NCI-H1417 (cell line): ENCODE measurements at regions not wholly inside any gene's neighbourhood (a gene's known extent, or its start where the extent isn't known, plus 50 kb on each side); places are given as distances from the start of the nearest gene placed in this dataset.

ENCODE experiments used
- DNase-seq, 3 experiments: peaks; one replicate each; lab custom pipeline; 2025; lab: John Stamatoyannopoulos, UW

DNA sequence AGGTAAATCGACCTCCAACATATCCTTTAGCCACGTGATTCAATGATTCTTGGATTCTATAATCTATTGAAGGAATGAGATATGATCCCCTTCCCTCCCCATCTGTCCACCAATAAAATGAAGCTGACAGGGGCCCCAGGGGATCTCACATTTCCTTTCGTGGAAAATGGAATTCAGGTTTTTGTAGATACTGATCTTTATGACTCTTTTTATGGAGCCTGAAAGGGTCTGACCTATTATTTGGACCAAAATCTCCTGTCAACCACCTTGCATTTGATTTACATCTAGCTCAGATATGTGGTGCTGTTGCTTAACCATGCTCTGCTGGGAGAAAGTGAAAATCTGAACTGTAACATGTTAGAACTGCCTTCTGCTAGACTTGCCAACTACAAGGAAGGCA is 234.0 kb upstream of the CXCL12 start:
- no peak for DNase-seq

DNA sequence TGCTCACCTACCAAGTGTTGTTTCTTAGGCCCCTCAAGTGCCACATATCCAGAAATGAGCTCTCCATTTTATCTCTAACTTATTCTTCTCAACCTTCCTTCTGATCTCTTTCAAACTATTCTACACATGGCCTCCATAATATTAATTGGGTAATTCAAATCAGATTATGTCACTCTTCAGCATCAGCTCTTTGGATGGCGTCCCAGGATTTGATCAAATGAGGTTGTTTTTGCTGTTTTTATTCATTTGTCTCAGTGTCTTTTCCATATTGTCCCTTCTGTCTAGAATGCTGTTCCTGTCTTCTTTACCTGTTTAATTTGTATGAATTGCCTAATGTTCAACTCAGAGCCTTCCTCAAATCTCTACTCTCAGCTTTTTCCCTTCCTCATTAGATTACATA is 234.6 kb upstream of the CXCL12 start:
- no peak for DNase-seq

DNA sequence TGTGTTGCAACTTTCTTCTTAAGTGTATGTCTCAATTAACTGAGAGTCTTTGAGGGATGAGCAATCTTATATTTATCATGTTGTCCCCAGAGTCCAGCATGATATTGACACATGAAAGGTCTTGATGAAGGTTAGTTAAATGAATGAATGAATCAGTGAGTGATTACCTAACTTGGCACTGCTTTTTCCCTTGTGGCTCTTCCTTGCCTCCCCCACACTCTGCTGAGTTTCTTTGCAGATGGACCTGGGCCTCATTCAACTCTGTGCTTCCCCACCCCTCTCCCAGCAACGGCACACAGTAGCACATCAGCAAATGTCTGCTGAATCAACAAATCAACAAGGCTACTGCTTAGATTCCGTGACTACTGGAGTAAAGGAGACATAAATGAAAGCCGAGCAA is 235.1 kb upstream of the CXCL12 start:
- no peak for DNase-seq

DNA sequence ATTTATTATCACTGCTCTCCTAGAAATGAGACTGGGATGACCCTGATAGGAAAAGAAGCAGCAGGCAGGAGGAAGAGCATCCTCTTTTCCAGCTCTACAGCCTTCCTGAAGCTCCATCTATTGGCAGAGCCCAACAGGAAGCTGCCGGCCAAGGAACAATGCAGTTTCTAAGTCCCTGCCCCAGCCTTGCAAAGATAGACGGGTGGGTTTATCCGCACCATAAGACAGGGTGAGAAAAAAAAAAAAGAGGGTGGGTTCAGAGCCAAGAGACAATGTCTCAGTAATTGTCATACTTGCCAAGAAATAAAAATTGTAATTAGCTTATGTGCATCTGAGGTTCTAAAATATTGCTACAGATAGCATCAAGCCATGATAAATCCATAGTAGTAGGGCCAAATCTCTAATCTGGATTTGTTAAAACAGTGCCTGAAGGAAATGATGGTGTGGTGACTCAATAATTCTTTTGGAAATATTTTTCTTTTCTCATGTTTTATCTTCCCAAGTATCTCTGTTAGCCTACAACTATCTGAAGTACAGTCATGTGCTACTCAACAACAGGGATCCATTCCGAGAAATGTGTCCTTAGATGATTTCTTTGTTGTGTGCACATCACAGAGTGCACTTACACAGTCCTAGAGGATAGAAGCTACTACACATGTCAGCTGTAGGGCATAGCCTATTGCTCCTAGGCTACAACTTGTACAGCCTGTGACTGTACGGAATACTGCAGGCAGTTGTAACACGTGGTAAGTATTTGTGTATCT is 242.9 kb upstream of the CXCL12 start:
- DNase-seq, result no peak

GRCh38 chr10:44628921-44629320 is 244.0 kb upstream of the CXCL12 start:
- DNase-seq, result no peak

- no peak for DNase-seq
These were observed 250.3 kb upstream of the CXCL12 start for GRCh38 chr10:44635176-44635575.

DNA sequence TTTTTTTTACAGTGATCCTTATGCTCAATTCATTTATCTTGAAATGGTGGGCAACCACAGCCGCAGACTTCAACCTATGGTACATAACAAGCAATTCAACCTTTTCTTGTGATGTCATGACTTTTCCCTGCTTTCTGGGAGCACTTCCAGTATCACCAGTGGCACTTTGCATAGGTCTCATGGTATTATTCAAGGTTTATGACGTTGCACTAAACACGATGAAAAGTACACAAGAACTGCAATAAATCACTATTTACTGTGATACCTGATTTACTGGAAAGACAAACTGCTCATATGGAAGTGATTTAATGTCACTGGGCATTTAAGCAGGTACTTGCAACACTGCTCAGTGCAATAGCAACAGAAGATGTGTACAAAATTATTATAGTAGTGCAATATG is 251.7 kb upstream of the CXCL12 start:
- DNase-seq, result no peak

DNA sequence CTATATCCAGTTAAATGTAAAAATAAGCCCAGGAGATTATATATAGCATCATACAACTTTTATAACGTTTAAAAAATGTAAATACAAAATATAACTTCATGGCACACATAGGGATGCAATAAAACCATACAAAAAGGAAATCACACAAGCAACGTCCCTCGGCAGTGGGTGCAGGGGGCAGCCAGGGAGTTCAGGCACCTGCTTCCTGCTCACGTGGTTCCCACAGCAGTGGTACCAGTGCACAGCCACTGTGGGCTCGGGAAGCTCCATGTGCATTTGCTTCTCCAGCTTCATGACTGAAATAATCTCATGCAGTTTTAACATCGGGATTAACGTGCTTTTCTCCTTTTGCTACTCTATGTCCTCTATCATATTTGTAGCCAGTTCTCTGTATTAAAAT is 255.5 kb upstream of the CXCL12 start:
- no peak for DNase-seq

GRCh38 chr10:44647473-44647872 is 262.6 kb upstream of the CXCL12 start:
- DNase-seq, result no peak

DNA sequence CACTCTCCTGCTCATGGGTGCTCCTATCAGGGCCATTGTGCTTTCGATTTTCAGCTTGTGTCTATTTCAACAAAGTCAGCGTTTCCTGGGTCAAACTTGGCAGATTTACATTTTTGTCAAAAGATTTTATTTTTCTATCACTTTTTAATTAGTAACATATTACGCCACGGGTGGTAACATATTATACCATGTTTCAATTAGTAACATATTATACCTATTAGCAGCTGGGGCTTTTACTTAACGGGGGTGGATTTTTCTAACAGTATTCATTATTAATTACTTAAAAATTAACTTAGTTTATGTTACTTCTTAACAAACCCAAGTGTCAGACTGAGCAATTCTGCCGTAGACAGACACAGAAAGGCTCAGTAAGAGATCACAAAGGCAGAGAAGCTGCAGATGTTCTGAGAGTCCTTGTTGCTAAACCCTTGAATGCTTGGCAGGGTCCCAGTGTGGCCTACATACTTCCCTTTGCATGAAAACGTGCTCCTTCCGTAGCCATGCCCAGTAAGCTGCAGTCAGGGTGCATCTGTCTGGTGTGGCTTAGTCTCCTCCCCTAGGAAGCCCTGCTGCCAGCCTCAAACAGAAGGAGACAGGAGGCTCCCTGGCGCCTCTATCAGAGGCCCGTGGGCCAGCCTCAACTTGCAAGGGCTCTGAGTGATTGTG is 263.1 kb upstream of the CXCL12 start:
- no peak for DNase-seq

GRCh38 chr10:44650691-44651661 is 260.2 kb upstream of the TMEM72 start:
- DNase-seq, result no peak

GRCh38 chr10:44651834-44652233 is 259.3 kb upstream of the TMEM72 start:
- no peak for DNase-seq

DNA sequence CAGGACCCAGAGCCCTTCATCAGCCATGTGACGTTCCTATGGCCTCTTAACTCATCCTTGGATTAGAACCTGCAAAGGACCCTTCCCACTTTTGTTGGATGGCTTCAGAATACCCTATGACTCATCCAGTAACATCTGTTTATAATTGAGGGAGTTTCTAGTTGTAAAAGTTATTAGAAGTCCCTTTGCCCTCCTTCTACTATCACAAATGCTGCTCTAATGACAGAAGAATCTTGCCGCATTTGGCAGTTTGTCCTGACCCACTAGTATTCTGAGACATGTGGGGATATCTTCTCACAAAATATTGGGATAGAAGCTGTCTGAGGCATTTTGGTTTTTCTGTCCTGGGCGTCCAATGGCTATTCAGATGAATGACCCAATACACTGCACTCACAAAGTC is 251.8 kb upstream of the TMEM72 start:
- DNase-seq, result no peak

GRCh38 chr10:44660271-44660670 is 250.9 kb upstream of the TMEM72 start:
- no peak for DNase-seq

- no peak for DNase-seq
These were observed 249.1 kb upstream of the TMEM72 start for GRCh38 chr10:44662051-44662450.

DNA sequence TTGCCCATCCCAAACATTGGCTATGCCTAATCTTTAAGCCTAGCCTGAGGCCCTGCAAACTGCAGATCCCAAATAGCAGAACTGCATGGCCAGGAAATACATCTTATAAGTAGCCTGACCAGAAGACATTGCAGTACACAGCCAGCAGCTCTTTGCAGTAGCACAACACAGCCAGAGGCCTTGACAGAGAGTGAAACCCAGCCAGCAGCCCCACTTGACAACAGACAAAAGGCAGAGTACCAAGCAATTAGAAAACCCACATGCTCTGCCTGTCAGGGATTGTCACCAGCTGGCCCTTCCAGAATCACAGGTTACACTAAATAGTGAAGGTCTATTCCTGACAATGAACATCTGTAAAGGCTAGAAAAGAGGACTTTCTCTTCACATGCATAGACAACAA is 242.8 kb upstream of the TMEM72 start:
- DNase-seq, result no peak

DNA sequence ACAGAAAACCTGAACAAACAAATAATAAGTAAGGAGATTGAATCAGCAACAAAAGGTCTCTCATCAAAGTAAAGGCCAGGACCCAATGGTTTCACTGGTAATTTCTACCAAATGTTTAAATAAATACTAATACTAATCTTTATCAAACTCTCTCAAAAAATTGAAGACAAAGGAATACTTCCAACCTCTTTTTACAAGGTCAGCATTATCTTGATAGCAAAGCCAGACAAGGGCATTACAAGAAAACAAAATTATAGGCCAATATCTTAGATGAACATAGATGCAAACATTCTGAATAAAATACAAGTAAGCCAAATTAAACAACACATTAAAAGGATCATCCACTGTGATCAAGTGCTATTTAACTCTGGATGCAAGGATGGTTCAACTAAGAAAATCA is 239.8 kb upstream of the TMEM72 start:
- DNase-seq, result no peak

DNA sequence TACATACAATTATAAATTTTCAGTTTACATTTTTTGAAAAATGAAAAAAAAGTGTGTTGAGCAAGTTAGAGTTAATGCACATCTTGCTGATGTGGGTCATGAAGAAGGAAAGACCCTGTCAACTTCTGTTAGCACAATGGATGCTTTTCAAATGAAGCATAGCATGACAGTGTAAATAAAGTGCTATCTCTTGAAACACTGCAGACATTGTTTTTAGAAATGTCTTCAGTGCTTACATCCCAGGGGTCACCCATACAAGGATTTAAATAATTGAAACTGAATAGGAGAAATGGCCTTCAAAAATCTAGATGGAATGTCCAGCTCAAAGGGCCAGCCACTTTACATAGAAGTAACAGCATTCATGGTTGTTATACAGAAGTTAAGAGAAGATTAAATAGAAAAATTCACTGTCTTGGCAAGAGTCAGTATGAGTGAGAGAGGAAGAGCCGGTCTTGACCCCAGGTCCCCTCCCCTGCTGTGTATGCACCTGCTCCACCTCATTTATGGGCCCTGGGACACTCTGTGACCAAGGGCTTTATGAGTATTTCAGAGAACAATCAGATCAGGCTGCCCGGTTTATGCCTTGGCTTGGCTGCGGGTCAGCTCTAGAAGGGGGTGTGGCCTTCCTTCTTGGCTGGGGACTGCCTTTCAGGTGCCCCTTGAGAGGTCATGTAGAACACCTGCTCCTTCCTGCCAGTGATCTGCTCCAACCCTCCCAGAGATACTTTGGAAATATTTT is 237.7 kb upstream of the TMEM72 start:
- peak in 1 of 3 experiments; percentile 32 for DNase-seq

- DNase-seq, result no peak
These were observed 236.4 kb upstream of the TMEM72 start for GRCh38 chr10:44674536-44675386.

DNA sequence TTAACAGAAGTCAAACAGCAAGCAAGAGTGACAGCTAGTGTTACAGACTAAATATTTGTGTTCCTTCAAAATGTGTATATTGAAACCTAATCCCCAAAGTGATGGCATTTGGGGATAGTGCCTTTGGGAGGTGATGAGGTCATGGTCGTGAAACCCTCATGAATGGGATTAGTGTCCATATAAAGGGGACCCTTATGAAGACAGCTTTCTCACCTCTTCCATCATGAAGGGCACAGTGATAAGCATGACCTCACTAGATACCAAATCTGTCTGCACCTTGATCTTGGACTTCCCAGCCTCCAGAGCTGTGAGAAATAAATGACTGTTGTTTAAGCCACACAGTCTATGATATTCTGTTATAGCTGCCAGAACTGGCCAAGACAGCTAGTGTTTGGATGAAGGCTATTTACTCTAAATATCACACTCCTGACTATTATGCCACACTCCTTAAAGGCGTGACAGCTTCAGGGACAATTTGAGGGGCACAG is 235.7 kb upstream of the TMEM72 start:
- DNase-seq, result no peak

DNA sequence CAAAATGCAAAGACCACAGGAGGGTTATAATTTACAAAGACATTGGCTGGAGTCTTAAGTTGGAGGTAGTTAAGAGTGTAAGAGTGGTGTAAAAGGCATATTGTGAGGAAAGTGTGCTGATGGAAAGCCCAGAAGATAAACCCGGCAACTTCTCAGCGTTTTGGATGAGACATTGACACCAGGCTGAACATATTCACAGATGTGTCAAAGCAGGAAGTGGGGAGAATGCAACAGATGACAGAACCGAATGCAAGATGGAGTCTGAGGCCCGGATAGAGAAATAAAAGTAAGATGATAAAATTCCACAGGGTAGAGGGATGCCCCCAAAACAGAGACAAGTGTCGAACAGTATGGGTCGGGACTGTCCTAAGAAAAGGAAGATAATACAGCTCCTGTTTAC is 230.4 kb upstream of the TMEM72 start:
- no peak for DNase-seq
